ENCODE measurements at regions not wholly inside any gene's neighbourhood (a gene's known extent, or its start where the extent isn't known, plus 50 kb on each side); places are given as distances from the start of the nearest gene placed in this dataset.

DNA sequence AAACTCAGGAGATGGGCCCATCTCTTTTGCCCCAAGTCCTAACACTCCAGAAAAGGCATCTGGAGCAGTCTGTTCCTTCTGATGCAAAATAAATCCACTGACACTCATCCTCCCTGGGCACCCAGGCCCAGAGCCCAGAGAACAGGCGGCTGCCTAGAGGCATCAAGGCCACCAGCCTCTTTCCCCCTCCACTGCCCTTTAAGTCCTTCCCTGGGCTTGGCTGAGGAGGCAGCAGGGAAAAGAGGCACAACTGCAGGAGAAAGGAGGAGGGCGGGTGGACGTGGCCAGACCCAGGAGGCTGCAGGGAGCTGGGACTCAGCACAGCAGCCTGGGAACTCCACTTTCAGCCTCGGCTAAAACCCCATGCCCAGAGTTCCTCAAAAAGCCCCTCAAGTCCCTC, 99.7 kb upstream of the ID2 start:
- in situ Hi-C loops (cut with MboI; ENCODE audit: low sequenced_read_pairs), result no loop called here

DNA sequence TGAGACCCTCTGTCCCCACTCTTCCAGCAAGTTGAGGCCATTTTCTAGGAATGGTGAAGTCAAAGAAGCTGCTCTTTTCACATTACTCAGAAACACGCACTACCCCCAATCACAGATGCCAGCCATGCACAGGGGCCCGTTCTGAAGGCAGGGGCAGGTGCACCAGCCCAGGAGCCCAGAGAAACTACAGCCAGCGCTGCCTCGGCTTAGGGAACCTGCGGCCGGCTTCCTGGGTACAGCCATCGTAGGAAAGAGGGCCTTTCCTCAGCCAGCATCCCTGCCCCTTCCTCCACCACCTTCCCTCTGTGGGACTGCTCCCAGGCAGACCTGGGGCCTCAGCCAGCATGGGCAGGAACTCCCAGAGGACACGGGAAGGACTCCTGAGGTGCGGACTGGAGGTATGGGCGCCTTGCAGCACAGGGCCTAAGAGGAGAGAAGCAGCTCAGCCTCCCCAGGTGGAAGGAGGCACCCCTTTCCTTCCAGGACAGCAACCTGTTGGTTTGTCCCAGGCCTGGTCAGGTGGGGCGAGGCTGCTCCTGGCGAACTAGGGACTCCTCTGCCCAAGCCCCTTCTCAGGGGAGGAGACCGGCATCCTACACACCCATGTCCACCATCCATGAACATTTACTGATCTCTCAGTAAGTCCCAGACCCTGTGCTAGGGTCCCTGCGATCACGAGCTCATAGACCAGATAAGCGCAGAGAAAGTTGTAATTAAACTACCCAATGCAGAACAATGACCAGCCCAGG, 99.0 kb upstream of the ID2 start:
- in situ Hi-C loops (cut with MboI; ENCODE audit: low sequenced_read_pairs), result no loop called here

DNA sequence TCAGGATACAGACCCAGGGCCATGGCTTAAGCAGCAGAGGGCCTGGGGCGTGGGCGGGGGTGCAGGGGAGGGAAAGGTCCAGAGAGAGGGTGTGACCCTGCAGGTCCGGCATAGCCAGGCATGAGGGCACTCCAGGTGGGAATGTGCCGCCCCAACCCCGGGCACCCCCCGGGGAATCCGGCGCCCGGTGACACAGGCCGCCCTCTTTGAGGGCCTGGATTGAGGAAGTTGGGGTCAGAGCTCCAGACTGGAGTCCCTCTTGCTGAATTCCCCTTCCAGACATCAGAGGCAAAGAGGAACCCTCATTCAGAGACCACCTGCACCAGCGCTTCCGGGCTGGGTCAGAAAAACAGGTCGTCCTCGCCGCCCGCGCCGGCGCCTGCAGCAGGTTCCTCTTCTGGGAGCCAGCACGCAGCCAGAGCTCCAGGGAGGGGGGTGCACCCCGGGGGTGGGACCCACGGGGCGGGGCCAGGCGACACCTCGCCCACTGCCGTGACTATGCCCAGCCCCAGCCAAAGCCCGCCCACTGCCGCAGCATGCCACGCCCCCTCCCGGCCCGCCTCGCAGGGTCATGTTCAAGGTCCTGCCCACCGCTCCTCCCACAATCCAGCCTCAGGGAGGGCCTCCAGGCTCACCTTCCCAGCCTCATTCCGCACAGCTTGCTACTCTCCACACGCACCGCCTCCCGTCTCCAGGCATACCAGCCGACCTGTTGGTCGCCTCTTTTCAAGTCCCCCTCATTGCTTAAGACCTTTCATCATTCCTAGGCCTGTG, 98.3 kb upstream of the ID2 start:
- in situ Hi-C loops (cut with MboI; ENCODE audit: low sequenced_read_pairs), result no loop called here

DNA sequence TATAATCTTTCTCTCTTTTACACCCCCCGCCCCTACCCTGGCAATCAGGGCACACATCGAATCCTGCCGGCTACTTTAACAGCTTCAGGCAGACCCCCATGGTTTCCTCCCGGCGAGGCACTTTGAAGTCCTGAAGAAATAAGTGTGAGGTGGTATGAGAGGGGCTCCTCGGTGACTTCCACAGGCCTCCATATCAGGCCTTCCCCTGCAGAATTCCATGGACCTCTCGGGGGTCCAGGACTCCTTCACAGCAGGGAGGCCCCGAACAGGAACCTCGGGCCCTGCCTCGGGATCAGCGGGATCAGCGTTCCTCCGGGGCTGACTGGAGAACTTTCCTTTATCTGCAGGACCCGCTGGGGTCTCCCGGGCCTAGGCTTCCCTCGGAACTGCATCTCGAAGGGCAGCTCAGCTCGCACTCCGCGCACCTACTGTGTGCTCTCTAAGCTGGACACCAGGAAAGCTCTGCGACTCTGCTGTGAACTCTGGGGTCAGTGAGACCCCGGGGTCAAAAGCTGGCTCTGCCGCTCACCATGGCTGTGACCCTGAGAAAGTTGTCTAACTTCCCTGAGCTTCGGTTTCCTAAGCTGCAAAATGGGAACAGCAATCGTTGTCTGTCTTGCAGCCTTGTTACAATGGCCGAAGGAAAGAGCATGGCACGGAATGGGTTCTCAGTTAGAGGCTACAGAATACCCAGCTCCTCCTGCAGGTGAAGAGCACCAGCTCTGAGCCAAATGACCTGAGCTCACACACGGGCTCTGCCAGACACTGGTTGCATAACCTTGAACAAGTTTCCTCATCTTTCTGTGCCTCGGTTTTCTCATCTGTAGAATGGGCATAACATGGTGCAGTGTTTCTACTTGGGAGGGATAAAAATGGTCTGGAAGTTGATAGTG, 97.4 kb upstream of the ID2 start:
- in situ Hi-C loops (cut with MboI; ENCODE audit: low sequenced_read_pairs), result no loop called here

DNA sequence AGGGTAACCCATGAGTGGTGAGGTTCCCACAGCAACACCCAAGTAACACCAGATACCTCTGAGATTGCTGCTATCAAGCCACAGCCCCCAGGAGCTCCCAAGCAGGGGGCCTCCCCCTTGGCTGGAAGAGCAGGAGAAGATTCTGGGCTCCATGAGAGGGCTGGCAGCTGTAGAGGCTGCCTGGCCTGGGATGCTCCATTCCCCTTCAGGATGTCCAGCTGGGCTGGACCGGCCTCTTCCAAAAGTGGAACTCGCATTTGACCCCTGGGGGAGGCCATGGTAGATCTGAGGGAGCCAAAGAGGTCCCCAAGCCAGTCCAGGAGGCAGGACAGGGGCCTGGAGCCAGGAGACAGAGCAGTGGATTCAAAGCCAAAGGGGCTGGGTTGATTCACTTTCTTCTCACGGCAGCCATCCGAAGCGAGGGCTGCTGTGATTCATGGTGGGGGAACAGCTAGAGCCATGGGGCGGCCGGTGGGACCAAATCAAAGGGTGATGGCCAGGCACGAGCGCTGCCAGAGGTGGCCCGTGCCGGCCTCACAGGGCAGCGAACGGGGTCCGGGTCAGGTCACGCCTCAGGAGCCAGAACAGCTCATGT, 95.3 kb upstream of the ID2 start:
- in situ Hi-C loops (cut with MboI; ENCODE audit: low sequenced_read_pairs), result no loop called here

DNA sequence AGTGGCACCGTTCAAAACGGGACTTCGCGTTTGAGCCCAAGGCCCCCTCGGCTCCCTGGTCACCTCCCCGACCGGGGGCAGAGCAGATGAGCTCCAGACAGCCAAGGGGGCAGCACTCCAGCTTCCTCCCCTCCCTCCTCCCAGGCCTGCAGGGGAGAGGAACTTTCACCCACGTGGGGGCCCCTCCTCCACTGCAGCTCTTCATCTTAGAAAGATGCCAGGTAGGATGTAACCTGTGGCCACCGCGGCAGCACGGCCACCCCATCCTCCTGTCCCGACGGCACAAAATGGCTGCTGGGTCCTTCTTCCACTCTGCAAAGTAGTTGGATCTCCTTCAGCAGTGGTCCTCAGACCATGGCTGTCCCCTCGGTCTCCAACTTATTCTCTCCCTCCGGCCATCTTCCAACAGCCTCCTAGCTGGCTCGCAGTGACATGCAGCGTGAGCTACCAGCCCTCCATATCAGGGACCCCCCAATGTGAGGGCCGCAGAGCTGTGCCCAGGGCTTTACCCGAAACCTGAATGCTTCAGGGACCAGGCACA, 94.5 kb upstream of the ID2 start:
- in situ Hi-C loops (cut with MboI; ENCODE audit: low sequenced_read_pairs), result no loop called here

DNA sequence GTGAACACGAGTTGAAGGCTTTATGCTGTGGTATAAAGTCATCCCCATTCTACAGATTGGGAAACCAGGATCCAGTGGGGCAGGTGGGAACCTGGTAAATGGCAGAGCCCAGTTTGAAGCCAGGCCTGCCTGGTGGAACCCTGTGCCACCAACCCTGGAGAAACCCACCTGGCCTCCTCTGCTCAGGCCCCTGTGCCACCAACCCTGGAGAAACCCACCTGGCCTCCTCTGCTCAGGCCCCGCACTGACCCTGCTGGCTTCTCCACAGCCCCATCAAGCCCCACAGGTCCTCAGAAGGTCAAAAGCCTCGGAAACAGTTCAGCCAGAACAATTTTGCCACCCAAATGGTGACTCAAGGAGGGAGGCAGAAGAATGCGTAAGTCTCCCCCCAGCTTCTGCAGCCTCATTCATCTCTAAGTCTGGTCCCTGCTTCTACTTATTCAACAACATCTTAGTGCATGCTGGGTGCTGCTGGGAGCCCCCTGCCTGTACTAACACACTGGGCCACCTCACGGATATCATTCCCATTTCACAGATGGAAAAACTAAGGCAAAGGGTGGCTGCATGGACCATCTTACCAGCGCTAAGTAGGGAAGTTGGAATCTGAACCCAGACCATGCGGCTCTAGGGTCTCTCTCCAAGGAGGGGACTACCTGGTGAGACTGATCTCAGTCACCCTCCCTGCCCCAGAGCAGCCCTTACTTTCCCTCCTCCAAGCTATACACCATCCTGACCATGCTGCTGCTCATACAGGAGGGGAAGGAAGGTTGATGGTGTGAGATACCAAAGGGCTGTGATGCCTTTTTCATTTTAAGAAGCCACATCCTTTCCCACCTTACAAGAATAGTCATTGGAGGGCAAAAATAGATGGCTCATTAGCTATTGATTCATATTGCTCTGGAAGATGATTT, 93.7 kb upstream of the ID2 start:
- in situ Hi-C loops (cut with MboI; ENCODE audit: low sequenced_read_pairs), result no loop called here

DNA sequence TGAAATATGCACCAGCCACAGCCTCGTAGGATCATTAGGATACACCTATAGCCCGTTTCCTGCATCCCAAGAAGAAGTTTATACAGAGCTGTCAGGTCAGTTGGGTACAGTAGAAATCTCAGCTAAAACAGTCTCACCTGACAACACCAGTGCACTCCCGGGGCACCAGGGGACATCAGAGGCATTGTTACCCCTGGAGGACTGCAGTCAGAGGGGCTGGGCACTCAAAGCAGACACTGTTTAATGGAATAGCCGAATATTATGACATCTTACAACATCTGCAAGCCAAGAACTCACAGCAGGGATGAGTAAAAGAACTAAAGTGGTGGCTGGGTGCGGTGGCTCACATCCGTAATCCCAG, 93.0 kb upstream of the ID2 start:
- in situ Hi-C loops (cut with MboI; ENCODE audit: low sequenced_read_pairs), result no loop called here

DNA sequence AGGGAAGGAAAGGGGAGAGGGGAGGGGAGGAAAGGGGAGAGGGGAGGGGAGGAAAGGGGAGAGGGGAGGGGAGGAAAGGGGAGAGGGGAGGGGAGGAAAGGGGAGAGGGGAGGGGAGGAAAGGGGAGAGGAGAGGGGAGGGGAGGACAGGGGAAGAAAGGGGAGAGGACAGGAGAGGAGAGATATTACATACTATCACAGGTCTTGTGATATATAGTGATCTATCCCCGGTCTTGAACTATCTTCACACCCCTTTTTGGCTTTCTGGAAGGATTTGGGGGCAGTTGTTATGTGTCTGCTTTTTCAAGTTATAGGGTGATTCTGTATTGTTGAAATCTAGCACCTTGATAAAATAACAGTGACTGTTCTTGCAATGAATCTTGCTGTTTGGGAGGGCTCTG, 92.1 kb upstream of the ID2 start:
- in situ Hi-C loops (cut with MboI; ENCODE audit: low sequenced_read_pairs), result no loop called here

DNA sequence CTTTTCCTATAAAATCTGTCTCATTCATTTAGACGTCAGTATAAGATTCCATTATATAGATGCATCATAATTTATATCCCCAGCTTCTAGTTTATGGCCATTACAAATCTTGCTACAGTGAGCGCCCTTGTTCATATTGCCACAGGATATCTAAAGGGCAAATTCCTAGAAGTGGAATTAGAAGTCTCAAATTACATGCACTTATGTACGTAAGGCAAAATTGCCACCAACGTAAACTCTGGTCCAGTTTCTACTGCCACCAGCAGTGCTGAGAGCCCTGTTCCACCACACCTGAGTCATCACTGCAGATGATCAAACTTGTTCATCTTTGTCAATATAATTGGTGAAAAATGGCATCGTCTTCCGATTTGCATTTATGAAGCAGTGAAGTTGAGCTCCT, 90.9 kb upstream of the ID2 start:
- in situ Hi-C loops (cut with MboI; ENCODE audit: low sequenced_read_pairs), result no loop called here

DNA sequence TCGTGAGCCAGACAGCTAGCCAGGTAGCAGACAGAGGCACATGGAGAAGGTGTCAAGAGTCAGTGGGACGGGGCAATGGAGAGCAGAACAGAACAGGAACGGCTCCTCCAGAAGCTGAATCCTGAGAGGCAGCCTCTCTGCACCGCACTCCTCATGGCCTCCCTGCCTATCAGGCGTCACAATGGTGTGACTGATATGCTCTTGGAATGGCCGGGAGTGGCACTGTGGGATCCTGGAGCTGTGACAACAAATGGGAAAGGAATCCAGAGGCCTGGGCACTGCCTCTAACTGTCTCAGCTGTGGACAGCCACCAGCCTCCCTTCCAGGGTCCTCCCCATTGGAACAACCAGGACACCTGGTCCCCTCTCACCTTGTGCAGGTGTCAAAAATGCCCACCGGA, 89.1 kb upstream of the ID2 start:
- in situ Hi-C loops (cut with MboI; ENCODE audit: low sequenced_read_pairs), result no loop called here

DNA sequence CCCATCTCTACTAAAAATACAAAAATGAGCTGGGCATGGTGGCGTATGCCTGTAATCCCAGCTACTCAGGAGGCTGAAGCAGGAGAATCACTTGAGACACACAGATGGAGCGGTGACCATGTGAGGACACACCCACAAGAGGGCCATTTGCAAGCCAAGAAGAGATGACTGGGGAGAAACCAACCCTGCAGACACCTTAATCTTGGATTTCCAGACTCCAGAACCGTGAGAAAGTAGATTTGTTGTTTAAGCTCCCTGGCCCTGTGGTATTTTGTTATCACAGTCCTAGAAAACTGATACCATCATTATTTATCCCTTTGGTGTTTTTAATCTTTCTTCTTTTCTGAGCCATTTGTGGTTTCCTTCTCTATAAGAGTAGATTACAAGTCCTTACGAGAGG, 88.6 kb upstream of the ID2 start:
- in situ Hi-C loops (cut with MboI; ENCODE audit: low sequenced_read_pairs), result no loop called here

DNA sequence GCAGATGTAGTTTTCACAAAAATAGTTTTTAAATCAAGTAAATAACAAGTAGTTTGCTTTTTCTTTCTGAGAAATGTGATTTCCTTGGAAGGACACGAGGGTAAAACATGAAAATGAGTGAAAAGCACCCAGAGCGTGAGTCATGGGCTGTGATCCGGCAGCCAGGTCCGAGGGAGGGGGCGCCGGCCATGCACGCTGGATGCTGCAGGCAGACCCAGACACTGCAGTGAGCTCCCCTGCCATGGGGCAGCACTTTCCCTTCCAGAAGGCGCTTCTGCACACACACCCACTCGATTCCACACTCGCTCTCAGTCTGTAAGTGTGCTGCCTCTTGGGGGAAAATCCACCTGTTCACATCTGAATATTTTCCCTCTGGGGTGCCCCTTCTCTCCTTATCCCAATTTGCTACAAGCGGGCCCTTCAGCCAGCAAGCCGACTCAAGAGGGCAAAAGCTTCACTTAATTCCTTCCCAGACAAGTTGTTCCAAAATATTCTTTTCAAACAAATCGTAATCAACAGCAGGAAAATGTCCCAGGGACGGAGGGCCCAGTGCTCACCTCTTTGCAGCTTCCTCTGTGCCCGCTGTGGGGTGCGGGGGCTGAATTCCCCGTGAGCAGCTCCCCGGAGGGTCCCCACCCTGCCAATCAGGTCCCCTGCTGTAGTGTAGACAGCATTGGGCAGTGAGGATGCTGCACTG, 87.0 kb upstream of the ID2 start:
- in situ Hi-C loops (cut with MboI; ENCODE audit: low sequenced_read_pairs), result no loop called here

DNA sequence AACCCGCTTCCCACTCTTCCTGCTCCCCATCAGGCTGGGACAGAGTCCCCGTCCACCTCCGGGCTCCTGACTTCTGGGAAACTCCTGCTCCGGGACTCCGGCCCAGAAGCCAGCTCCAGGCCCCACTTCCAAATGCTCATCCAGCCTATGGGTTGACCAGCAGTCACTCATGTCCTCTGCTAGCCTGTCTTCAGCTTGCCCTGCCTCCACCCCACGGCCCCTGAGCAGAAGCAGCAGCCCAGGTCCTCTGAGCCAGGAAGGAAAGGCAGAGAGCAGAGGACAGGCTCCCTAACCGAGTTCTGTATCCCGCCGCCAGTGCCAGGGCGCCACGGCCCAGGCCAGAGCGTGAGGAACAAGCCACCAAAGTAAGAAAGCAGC, 86.4 kb upstream of the ID2 start:
- in situ Hi-C loops (cut with MboI; ENCODE audit: low sequenced_read_pairs), result no loop called here

DNA sequence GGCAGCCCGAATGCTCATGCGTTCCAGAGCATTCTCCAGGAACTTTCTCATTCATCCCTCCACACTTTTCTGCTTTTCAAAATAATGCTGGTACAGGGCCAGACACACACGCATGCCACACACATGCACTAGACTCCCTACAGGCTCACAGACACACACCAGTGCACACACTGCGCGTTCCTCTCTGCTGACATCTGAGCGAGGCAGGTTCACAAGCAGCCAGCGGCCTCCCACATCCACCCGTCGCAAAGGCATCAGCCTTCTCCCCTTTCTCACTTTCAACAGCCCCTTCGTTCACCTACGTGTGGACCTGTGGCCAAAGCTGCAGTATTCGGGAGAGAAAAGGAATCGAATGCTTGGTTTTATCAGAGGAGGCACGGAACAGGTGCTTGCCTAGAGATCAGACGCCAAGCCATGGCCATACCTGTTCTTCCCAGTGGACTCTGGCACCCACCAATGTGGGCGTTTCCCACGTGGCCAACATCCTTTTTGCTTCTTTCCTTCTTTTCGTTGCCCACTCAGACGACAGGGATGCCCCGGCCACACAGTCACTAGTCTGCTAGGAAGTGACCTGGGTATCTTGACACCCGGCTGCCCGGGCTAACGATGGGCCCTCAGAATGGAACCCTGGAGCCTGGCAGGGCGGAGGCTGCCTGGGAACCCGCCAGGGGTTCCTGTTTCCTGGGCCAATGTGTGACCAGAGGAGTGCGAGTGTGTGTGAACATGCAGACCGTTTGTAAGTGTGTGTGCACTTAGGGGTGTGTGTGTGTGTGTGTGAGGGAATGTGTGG, 85.8 kb upstream of the ID2 start:
- in situ Hi-C loops (cut with MboI; ENCODE audit: low sequenced_read_pairs), result no loop called here

DNA sequence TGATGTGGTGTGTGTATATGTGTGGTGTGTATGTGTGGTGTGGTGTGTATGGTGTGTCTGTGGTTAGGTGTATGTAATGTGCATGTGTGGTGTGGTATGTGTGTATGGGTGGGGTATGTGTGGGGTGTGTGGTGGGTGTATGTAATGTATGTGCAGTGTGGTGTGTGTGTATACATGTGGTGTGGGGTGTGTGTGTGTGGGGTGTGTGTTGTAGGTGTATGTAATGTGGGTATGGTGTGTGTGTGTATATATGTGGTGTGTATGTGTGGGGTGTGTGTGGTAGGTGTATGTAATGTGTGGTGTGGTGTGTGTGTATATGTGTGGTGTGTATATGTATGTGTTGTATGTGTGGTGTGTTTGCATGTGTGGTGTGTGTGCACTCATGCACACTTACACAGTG, 84.8 kb upstream of the ID2 start:
- in situ Hi-C loops (cut with MboI; ENCODE audit: low sequenced_read_pairs), result no loop called here

DNA sequence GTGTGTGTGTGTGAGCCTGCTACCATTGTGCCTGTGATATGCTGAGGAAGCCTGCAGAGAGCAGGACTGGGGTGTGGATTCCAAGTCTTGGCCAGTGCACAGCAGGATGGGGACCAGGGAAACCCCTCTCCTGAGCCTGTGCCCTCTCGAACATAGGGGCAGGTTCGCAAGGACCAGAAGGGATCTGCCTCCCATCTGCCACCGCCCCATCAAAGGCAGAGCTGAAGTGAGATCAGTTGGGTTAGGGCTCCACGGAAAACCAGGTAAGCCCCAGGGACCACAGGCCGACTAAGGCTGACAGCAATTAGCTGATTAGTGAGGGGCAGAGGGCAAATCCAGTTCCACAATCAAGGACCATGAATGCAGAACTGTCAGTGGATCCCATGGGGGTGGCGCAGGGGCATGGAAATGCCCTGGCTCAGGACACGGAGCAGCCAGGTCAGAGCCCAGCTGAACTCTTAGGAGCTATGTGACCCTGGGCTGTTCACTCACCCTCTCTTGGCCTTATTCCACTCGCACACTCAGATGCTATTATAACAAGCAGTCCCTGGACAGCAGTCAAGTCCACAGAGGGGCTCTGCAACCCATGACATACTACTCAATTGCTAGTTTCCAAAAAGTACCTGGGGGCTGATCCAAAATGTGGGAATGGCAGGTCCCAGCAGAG, 84.2 kb upstream of the ID2 start:
- in situ Hi-C loops (cut with MboI; ENCODE audit: low sequenced_read_pairs), result no loop called here

All from HL-60/S4 treated with phorbol 12-myristate 13-acetate at 8.2 ng/mL for 4 days and 3 days (cell line).